A673 (cell line): ENCODE measurements at regions not wholly inside any gene's neighbourhood (a gene's known extent, or its start where the extent isn't known, plus 50 kb on each side); places are given as distances from the start of the nearest gene placed in this dataset.

Experiments used
- EZH2 ChIP-seq: fragments of 200-600 bp; sonication (generic); IDR thresholded peaks from 2 replicates; pipeline ENCODE4 v1.6.1; 2017; ENCODE audit warnings: borderline replicate concordance, low read depth, mild to moderate bottlenecking, mixed read lengths, antibody characterized with exemption, low read length; ENCODE audit not compliant: poor library complexity, severe bottlenecking
- TF ChIP-seq, protein P1 (sequence below): fragments of 300-800, 200-600 bp; sonication (generic); conservative IDR thresholded peaks from 2 replicates; pipeline ENCODE4 v1.5.1; 2017; ENCODE audit warnings: low read depth, mild to moderate bottlenecking, antibody characterized with exemption, low read length, moderate library complexity, mixed read lengths

DNA sequence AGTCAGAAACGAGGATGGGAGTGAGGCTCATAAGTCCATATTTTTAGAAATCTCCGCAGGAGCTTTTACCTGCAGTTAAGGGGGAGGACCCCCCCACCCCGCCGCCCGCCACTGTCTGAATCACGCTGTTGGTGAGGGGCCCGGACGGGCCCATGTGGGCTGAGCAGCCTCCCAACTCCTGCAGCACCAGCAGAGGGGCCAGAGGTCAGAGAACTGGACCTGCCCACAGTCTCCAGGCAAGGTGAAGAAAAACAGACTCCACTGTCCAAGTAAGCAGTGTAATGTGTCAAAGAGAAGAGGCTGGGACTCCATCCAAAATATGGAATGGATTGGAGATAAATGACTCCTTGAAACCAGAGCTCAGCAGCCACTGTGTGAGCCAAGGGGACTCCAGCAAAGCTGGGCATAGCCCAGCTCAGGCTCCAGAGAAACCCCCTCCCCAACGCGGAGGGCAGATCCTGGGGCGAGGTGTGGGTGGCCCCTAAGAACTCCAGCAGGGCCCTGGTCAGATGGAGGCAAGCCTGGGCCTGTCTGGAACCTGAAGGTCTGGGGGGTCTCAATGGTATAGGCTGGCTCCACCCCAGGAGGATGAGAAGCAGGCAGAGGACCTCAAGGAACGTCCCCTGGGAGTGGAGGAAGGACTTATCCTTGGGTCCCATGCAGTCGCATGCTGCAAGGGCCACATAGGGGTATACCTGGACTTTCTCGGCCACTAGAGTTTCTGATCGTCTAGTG is 128.5 kb upstream of the TNS3 start:
- TF ChIP-seq, protein P1, sequence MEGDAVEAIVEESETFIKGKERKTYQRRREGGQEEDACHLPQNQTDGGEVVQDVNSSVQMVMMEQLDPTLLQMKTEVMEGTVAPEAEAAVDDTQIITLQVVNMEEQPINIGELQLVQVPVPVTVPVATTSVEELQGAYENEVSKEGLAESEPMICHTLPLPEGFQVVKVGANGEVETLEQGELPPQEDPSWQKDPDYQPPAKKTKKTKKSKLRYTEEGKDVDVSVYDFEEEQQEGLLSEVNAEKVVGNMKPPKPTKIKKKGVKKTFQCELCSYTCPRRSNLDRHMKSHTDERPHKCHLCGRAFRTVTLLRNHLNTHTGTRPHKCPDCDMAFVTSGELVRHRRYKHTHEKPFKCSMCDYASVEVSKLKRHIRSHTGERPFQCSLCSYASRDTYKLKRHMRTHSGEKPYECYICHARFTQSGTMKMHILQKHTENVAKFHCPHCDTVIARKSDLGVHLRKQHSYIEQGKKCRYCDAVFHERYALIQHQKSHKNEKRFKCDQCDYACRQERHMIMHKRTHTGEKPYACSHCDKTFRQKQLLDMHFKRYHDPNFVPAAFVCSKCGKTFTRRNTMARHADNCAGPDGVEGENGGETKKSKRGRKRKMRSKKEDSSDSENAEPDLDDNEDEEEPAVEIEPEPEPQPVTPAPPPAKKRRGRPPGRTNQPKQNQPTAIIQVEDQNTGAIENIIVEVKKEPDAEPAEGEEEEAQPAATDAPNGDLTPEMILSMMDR: no peak
- TF ChIP-seq EZH2: no peak
